NCI-H345 treated with DMSO at 0.1 percent for 48 hours (cell line): ENCODE measurements at regions not wholly inside any gene's neighbourhood (a gene's known extent, or its start where the extent isn't known, plus 50 kb on each side); places are given as distances from the start of the nearest gene placed in this dataset.
"Not testable (repeated sequence)": the region's sequence is repeated elsewhere in the genome, so short reads cannot be mapped to it uniquely, and the experiment has no call there.

Source experiments
- DNase-seq: peaks from one replicate; lab custom pipeline; 2025; ENCODE audit not compliant: unreplicated experiment; lab: John Stamatoyannopoulos, UW

DNA sequence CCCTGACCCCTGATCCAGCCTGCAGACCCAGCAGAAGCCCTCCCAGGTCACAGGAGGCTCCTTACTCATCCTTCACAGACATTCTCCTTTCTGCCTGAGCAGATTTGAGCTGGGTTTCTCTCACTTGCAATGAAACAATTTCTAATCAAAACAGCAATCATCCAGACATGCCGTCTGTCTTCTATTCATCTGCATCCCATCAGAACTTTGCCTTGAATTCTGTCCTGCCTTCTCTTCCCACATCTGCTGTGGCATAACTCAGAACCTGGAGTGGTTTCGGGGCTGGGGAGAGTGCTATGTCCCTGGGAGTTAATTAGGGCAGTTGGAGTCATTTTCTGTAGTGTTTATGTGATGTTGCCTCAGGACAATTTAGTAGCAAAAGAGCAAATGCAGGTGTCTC, 278.6 kb downstream of the CBLN1 start:
- no peak for DNase-seq

DNA sequence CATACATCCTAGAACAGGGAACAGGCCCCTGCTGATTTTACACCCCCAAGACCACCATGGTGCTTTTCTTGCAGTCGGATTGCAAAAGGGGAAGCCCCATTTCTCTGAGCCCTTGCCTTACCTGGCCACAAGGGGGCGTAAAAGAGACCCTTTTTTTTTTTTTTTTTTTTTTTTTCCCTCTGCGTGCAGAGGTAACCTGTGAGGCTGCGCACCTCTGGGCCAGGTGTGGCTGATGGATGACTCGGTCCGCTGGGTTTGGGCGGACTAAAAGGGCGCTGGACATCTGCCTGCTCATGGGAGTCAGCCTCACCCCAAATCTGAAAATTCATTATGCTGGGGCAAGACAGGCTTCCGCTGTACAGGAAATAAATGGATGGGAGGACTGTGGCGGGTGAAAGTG, 281.0 kb downstream of the CBLN1 start:
- DNase-seq = no peak

DNA sequence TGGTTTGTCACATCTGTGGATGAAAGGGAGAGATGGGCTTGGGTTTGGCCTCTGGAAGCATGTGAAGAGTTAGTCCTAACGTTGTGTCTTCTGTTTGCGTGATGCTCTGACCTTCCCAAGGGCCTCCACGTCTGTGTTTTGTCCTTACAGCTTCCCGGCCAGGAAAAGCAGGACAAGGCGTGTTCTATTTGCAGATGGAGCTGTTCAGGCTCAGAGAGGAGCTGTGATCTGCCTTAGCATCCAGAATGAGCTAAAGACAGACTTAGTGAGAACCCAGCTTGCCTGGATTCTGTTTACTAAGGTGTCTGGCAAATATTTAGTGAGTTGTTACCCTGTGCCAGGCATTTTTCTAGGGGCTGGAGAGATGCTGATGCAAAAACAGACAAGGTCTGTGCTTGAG, 282.1 kb downstream of the CBLN1 start:
- DNase-seq = no peak

DNA sequence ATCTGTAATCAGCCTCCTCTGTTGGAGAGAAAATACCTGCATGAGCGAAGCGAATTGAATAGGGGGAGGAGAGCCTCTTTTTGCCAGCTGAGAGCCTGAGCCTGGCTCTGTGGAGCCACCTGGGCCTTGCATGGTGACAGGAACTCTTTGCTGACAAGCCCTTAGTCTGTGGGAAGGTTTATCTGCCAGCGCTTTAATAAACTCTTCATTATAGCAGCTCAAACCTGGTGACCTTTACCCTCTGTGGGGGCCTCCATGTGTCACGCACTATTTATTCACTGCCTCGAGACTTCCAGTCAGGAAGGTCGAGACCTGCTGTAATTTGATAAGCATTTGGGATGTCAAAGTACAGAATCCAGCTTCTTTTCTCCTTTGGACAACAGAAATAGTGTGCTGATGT, 282.6 kb downstream of the CBLN1 start:
- no peak for DNase-seq

DNA sequence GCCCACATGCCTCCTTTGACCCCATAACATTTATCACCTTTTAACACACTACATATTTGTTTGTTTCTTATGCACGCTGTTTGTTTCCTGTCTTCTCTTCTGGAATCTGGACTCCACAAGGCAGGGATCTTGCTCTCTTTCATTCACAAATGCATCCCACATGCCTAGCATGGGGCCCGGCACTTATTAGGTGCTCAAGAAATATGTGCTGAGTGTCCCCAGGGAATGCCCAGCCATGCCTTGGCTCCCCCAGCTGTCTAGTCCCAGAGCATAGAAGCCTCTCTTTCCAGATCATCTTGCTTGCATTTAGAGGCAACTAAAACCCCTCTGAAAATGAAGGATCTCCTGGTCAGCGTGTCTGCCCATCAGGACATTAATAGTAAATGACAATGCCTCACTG, 283.7 kb downstream of the CBLN1 start:
- DNase-seq = no peak

DNA sequence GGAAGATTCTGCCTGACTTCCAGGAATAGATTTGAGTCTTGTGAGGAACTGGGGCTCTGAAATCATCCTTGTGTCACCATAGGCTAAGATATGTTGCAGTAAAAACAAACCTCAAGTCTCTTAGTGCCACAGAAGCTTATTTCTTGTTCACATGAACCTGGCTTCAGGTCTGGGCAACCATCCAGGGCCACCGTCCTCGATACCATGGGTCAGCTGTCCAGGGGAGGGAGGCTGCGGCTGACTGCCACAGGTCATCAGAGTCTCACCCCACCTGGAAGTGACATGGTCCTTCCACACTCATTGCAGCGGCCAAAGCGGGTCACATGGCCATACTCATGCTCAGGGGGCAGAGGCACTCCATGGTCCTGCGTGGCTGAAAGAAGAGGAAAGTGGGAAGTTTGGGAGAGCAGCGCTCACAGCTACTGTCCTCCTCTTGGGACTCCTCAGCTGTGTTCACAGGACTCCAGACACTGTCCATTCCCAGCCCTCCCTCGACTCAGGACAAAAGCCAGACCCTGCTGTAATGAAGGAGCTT, 284.5 kb downstream of the CBLN1 start:
- DNase-seq = no peak

DNA sequence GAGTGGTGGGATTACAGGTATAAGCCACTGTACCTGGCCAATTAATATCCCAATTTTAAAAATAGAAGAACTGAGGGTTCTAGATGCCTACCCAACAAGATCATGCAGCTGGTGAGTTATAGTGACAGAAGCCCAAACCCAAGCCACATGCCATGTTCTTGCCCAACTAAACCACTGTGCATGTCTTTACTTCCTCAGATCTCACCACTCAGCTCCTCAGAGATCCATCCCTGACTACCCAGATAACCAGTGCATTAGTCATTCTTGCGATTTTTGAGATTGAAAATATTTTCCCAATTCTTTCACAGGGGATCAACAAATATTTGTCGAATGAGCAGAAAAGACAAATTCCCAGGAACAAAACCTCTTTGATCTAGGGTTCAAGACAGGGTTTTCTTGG, 303.1 kb downstream of the CBLN1 start:
- DNase-seq = no peak

DNA sequence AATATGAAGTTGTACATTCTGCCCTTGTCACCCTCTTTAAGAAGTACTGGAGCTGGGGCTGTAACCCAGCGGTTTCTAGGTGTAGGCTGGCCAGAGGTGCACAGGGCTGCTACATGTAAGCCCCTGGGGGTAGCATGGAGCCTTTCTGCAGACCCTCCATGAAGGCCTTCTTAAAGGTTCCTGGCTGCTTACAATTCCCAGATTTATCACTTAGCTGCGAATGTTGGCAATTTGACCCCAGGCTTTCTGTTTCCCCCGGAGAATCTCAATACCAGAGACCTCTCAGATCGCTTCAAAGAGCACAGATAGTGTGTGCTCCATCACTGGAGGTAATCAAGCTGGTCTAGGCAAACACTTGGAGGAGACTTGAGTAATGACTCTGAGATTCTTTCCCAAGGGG, 309.4 kb downstream of the CBLN1 start:
- no peak for DNase-seq

DNA sequence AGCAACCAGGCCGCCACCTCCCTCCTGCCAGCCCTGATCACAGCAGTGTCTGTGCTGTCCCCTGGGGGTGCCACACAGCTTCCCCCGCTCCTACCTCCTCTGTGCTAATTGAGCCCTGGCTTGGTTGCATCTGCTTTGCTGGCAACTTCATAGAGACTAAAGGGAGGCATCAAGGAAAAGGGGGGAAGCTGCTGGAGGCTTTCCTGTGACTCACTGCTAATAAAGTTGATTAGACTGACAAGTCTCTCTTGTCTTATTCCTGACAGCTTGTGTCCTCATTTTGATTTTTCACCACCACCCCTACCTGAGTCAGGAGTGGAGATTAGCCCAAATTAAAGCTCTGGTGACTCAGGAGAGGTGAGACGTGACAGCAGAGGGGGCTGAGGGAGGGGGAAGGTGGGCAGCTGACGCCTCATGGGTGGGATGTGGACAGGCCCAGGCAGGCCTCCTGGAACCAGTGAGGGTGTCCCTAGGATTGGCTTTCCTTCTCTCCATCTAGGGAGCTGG, 310.0 kb downstream of the CBLN1 start:
- DNase-seq = no peak

DNA sequence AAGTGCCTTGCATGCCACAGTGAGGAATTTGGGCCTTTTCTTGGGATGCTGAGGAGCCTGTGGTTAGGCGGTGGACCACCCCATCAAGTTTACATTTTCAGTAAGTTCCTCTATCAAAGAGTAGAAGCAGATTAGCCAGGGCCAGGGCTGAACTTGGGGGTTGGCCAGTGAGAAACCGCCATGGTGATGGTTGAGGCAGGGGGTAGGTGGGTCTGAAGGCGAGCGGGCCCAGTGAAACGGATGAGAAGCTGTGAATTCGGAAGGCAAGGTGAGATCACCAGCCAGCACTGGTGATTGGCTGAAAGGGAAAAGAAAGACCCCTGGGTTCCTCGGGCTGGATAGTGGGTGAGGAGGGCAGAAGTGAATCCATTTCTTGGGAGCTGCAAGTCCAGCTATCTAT, 311.4 kb downstream of the CBLN1 start:
- DNase-seq = no peak

DNA sequence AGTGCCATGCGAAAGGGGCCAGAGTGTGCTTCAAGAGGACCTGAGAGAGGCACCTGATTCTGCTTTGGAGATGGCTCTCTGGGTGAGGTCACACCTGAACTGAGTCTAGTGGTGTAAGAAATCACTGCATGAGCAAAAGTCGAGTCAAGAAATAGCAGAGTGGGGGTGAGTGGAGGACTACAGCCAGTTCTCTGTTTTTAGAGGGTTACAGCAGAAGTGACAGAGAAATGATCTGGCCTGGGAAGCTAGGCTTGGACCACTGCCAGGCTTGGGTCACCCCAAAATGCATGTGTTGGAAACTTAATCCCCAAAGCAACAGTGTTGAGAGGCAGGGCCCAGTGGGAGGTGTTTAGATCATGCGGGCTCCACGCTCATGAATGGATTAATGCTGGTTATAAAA, 312.0 kb downstream of the CBLN1 start:
- DNase-seq = no peak

DNA sequence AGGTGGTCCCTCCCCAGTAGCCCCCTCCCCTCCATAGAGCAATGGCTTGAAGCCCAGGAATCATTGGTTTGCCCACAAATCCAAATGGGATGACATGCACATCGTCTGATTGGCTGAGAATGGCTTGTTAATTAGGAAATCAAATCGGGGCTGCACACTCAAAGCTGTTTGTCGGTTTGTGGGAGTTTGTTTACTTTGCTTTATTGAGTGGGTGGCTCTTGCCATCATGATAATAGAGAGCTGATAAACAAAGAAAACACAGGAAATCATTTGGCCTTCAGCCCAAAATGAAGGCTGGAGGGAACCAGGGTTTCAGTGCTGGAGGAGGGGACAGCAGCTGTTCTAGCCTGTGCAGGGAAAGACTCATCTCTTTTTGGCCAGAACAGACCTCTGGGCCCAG, 316.3 kb downstream of the CBLN1 start:
- no peak for DNase-seq

DNA sequence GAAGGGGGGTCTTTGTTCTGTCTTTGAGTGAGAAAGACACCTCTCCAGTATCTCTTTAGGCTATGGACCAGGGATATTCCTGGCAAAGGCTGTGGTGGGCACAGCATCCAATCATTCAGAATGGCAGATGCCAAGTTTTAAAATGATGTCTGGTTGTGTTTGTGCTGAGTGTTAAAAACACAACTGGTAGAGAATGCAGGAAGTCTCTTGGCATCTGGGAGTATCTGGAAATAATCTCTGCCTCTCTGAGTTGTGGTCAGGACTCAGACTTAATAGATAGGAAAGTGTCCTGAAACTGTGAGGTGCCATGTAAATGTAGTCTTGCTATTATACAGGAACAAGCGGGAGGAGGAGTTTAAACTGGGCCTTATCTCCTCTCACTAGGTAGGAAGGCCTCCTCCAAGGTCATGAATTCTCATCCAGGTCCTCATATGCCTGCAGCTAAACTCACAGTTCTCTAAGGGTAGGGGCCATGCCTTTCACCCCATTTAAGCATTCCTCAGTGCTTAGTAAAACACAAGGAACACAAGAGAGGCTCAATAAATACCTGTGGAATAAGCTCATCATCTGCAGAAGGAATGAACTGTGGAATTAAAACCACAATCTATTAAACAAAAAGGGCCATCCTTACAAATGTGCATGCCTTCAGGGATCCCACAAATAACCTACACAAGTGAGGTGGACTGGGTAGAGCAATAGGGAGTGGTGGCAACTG, 317.6 kb downstream of the CBLN1 start:
- DNase-seq = no peak

DNA sequence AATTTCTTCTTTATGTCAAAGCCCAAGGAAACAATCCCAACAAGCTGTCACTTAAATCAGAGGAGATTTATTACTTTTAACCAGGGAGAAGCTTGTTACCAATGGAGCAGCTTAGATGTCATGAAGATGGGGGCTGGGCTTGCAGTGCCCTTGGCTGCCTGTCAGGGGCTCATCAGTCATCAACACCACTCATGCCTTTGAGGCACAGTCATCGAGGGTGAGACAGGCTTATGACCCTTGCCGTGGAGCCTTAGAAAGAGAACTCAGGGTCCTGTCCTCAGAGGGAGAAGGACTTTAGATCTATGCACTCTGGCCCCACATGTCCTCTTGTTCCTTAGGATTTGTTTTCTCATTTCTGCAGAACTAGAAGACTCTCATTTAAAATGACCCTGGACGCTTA, 318.3 kb downstream of the CBLN1 start:
- DNase-seq = no peak

DNA sequence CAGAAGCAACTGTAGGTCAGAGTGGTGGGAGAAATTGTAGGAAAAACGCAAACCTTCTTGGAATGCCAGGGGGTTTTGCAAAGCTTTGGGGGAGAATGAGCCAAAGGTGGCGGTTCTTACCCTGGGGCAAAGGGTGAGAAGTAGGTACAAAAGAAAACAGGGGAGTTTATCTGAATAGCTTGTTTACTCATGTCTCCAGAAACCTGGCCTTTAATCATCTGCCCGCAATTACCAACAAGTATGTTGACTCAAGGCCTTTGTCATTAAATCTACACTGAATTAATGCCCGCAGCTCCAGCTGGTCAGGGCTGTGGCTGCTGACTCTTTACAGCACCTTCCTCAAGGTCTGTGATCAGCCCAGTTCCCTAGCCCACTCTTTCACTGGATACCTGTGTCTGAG, 320.1 kb downstream of the CBLN1 start:
- no peak for DNase-seq

DNA sequence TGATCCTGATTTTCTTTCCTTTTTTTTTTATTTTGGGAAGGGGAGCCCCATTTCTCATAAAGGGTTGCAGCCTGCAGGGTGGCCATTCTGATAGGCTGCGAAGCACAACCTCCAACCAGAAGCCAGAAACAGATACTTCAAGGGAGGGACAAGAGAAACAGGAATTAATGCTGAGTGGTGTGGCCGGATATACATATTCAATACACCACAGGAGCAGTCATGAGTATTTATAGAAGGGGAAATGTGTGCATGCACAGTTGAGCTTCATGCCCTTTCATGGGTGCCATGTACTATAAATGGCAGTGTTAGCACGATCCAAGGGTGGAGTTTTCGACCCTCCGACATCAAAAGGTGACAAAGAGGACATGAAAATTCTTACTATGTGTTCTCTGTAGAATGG, 320.8 kb downstream of the CBLN1 start:
- DNase-seq = no peak

DNA sequence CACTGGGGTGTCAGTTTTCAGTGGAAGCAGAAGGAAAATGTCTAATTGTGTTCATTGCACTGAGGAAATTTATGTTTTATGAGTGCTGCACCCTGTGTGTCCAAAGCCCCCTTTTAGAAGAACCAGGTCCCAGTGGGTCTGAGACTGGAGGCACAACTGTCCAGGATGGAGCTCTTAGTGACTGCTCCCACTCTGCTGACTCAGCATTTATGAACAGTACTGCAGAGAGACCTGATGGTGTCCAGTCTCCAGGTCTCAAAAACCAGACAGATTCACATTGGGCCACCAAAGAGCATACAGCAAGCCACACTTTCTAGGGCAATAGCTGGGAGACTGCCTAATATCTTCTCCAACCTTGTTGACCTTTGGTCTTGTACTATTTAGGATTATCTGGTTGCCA, 321.9 kb downstream of the CBLN1 start:
- no peak for DNase-seq

DNA sequence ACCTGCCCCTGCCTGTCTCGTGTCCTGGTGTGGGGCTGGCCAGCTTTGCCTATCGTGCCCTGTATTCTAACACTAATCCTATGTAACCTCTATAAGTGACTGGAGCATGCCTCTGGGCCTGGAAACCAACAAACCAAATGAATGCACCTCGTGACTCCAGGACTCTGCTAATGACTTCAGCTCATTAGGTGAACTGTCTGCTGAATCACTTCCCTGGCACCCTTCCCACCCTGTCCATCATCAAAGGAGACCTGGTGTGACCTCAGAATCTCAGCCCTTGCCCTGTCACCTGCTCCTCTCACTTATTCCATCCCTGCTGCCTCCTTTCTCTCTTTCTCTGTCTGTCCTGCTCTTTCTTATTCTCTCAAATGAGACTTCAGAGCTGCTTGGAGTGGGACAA, 322.4 kb downstream of the CBLN1 start:
- DNase-seq = no peak

DNA sequence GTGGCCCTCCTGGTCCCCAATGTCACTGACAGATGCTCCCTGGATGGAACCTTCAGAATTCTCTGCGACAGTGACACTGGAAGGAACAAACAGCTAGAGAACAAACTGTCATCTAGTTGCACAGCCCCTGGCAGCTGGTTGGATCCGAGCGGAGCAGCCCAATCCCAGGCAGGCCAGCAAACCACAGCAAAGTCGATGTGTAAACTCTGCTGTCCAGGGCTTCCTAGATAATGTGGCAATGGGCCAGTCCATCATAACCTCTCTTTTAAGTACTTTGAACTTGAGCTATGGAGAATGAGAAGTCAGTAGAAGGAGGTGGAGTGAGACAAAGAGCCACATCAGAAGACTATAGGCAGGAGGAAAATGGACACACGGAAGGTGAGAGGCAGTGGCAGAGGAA, 323.0 kb downstream of the CBLN1 start:
- no peak for DNase-seq

DNA sequence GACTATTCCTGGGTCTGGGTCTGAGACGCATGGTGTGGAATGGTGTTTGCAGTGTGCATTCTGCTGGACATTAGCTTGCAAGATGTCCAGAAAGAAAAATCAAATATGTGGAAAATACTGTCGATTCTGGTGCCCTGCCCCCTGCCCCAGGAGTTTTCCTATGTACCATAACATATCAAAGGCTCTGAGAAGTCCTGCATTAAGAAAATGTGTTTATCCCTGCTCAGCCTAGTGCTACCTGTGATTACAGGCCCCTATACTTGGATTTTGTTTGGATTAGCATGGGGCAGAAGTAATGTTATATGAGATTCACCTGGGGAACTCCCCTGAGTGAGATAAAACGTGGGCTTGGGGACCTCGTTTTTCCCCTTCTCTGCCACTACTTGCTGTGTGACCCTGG, 325.0 kb downstream of the CBLN1 start:
- DNase-seq = no peak

DNA sequence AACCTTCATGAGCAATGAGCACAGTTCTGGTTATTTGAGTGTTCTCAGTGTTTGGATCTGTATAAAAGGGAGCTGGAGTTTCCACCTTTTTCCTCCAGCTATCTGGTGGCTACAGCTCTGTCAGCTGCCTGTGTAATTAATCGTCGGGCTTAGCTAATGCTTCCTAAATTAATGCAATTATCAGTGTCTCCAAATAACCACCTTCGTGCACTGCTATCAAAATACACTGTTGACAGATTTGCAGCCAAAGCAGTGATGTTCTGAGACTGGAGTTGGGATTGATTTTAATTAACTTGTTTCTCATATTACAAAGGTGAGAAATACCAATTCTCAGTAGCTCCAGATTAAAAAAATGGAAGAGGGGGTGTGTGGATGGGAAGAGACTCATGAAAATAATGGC, 325.8 kb downstream of the CBLN1 start:
- no peak for DNase-seq

DNA sequence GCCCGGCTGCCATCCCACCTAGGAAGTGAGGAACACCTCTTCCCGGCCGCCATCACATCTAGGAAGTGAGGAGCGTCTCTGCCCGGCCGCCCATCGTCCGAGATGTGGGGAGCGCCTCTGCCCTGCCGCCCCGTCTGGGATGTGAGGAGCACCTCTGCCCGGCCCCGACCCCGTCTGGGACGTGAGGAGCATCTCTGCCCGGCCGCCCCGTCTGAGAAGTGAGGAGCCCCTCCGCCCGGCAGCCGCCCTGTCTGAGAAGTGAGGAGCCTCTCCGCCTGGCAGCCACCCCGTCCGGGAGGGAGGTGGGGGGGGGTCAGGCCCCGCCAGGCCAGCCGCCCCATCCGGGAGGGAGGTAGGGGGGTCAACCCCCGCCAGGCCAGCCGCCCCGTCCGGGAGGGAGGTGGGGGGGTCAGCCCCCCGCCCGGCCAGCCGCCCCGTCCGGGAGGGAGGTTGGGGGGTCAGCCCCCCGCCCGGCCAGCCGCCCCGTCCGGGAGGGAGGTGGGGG, 330.0 kb downstream of the CBLN1 start:
- DNase-seq = not testable (repeated sequence)

DNA sequence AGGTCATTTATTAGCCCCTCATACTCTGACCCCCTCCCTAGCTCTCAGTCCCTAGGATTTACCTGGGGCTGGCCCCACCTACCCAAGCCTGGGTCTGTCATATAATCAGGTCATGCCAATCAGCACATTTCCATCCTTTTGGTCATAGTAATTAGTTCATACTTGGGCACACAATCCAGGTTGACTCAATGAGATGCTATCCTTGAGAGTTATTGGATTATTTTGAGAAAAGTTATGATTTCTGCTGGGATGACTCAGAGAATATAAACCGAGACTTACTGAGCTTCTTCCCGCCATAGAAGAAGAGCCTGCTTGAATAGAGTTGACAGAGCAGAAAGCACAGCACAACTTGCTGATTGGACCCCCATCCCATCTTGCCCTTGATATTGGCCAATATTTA, 331.5 kb downstream of the CBLN1 start:
- no peak for DNase-seq
